ENCODE measurements at regions not wholly inside any gene's neighbourhood (a gene's known extent, or its start where the extent isn't known, plus 50 kb on each side); places are given as distances from the start of the nearest gene placed in this dataset.

DNA sequence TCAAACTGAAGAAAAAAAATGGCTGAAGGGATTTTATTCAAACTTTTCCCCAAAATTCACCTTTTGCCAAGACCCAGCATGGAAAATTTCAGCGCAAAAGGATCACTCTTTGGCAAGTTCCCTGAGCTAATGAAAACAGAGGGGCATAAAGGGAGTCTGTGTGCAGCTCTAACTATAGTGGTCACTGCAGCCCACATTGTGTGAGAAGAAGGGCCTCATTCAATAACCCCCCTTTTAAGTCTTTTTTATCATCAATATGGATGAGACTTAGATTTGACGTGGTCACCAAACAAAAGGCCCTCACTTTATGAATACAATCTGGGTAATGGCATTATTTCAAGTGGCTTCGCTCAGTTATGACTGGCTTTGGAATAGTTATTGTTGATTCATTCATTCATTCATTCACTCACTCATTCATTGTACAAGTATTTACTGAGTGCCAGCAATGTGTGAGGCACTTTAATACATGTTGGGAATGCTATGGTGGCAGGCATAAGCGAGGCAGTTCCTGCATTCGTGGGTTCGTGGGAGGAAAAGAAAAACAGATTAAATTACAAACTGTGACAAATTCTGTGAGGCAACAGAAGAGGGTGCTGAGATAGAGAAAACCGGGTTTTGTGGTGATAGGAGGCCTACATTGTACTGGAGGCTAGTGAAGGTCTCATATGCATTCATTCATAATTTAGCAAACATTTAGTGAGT is 145.7 kb upstream of the KLF4 start:
- DNase-seq (no peak), ATAC-seq (ENCODE audit: low read depth) (no peak)
- H3K27me3 Mint-ChIP-seq: peaks cover 6% of the 10 kb centered on the region
- no peak overlapping the region for H3K27ac Mint-ChIP-seq
- no peak overlapping the region for H3K4me3 Mint-ChIP-seq
- TF ChIP-seq, protein P1, sequence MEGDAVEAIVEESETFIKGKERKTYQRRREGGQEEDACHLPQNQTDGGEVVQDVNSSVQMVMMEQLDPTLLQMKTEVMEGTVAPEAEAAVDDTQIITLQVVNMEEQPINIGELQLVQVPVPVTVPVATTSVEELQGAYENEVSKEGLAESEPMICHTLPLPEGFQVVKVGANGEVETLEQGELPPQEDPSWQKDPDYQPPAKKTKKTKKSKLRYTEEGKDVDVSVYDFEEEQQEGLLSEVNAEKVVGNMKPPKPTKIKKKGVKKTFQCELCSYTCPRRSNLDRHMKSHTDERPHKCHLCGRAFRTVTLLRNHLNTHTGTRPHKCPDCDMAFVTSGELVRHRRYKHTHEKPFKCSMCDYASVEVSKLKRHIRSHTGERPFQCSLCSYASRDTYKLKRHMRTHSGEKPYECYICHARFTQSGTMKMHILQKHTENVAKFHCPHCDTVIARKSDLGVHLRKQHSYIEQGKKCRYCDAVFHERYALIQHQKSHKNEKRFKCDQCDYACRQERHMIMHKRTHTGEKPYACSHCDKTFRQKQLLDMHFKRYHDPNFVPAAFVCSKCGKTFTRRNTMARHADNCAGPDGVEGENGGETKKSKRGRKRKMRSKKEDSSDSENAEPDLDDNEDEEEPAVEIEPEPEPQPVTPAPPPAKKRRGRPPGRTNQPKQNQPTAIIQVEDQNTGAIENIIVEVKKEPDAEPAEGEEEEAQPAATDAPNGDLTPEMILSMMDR (IDR thresholded peaks at IDR 0.05): no peak
- intact Hi-C loops (cut with micrococcal nuclease): loop anchor here (5.0 kb wide), 1 partner anchor 143 kb away; no protein-coding TSS in a partner anchor
- no peaks in the 10 kb centered on the region for H3K9me3 Mint-ChIP-seq
- ChIA-PET POLR2A (no interaction called here), CTCF (no interaction called here)
- peaks cover 36% of the 10 kb centered on the region for H3K4me1 Mint-ChIP-seq
- H3K36me3 Mint-ChIP-seq (ENCODE audit: low read depth): no peaks in the 10 kb centered on the region

- CTCF ChIA-PET: no interaction called here
- Mint-ChIP-seq H3K4me1 (peaks cover 25% of the 10 kb centered on the region), H3K4me3 (no peak overlapping the region), H3K9me3 (no peaks in the 10 kb centered on the region), H3K36me3 (ENCODE audit: low read depth) (no peaks in the 10 kb centered on the region), H3K27me3 (peaks cover 5% of the 10 kb centered on the region), H3K27ac (no peak overlapping the region)
- intact Hi-C loops (cut with micrococcal nuclease): no loop called here
- TF ChIP-seq, protein P1 (IDR thresholded peaks at IDR 0.05): no peak
- ATAC-seq (ENCODE audit: low read depth): no peak
- no peak for DNase-seq
- POLR2A ChIA-PET: no interaction called here
These were observed 143.8 kb upstream of the KLF4 start for GRCh38 chr9:107633406-107633805.

DNA sequence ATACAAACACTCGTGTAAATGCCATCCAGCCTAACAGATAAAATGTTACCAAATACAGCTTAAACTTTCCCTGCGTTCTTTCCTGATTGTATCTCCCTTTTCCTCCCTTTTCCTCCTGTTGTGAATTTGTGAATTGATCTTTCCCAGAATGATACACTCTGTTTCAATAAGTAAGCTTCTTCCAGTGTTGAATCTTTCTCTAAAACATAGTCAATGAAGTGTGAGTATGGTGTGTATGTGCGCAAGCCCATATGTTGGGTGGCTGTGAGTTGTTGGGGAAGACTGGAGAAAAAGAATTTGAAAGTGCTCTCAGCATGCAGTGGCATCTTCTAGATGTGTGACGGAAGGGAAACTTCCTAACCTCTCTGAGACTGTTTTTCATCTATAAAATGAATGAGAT is 143.1 kb upstream of the KLF4 start:
- DNase-seq: no peak
- H3K36me3 Mint-ChIP-seq (ENCODE audit: low read depth): no peaks in the 10 kb centered on the region
- no peak overlapping the region for H3K27ac Mint-ChIP-seq
- peaks cover 4% of the 10 kb centered on the region for H3K27me3 Mint-ChIP-seq
- no peak overlapping the region for H3K4me3 Mint-ChIP-seq
- H3K9me3 Mint-ChIP-seq: no peaks in the 10 kb centered on the region
- CTCF ChIA-PET: no interaction called here
- TF ChIP-seq, protein P1 (IDR thresholded peaks at IDR 0.05): no peak
- POLR2A ChIA-PET: no interaction called here
- intact Hi-C loops (cut with micrococcal nuclease): no loop called here
- no peak for ATAC-seq (ENCODE audit: low read depth)
- peaks cover 20% of the 10 kb centered on the region for H3K4me1 Mint-ChIP-seq

GRCh38 chr9:107632216-107632615 is 142.6 kb upstream of the KLF4 start:
- Mint-ChIP-seq H3K36me3 (ENCODE audit: low read depth) (no peaks in the 10 kb centered on the region), H3K4me3 (no peak overlapping the region), H3K27me3 (peaks cover 4% of the 10 kb centered on the region), H3K4me1 (peaks cover 18% of the 10 kb centered on the region), H3K9me3 (no peaks in the 10 kb centered on the region), H3K27ac (no peak overlapping the region)
- TF ChIP-seq, protein P1 (IDR thresholded peaks at IDR 0.05): no peak
- intact Hi-C loops (cut with micrococcal nuclease): no loop called here
- no peak for DNase-seq
- CTCF ChIA-PET: no interaction called here
- no peak for ATAC-seq (ENCODE audit: low read depth)
- POLR2A ChIA-PET: no interaction called here

- ChIA-PET POLR2A (no interaction called here), CTCF (no interaction called here)
- no peaks in the 10 kb centered on the region for H3K9me3 Mint-ChIP-seq
- ATAC-seq (ENCODE audit: low read depth) (no peak), DNase-seq (no peak)
- no peak overlapping the region for H3K4me3 Mint-ChIP-seq
- no peaks in the 10 kb centered on the region for H3K36me3 Mint-ChIP-seq (ENCODE audit: low read depth)
- H3K4me1 Mint-ChIP-seq: peaks cover 14% of the 10 kb centered on the region
- H3K27ac Mint-ChIP-seq: no peak overlapping the region
- intact Hi-C loops (cut with micrococcal nuclease): no loop called here
- TF ChIP-seq, protein P1 (IDR thresholded peaks at IDR 0.05): no peak
- peaks cover 4% of the 10 kb centered on the region for H3K27me3 Mint-ChIP-seq
These were observed 142.2 kb upstream of the KLF4 start for GRCh38 chr9:107631788-107632187.
